HG02884 (cell line): ENCODE measurements at regions not wholly inside any gene's neighbourhood (a gene's known extent, or its start where the extent isn't known, plus 50 kb on each side); places are given as distances from the start of the nearest gene placed in this dataset.
"Not testable (repeated sequence)": the region's sequence is repeated elsewhere in the genome, so short reads cannot be mapped to it uniquely, and the experiment has no call there.

Source experiments
- ATAC-seq: cut with Tn5 transposase; IDR thresholded peaks from one replicate; pipeline ENCODE4 v1.9.1; 2021; ENCODE audit warnings: mild to moderate bottlenecking, moderate library complexity; ENCODE audit not compliant: unreplicated experiment

DNA sequence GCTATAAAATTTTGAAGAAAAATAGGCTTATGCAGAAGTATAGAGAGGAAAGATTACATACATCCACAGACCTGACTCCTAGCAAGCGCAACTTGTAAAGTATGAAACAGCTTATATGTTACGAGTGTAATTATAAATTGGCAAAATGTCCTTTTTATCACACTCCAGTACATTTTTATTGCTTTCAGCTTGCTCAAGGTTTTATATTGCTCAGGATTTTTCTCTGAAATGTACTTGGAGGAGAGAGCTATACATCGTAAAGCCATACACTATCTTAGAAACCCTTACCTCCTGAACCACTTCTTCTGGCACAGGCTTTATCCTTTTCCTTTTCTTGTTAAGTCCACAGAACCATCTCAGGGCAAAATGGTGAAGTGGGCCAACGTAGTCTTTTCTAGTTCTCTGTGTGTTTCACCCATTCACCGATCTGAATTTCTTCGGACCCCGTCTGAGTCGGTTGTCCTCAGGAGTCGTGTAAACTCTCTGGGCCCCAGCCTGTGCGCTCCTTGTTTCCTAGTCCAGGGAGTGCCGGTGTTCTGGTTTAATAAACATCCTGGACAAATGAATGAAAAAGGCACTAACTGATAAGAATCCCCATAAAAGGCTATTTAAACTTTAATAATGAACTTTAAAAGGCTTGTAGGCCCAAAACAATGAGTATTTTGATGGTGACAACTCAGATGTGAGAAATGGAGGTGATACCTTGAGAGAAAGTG, 150.2 kb upstream of the SPATA31A3 start:
- not testable (repeated sequence) for ATAC-seq

DNA sequence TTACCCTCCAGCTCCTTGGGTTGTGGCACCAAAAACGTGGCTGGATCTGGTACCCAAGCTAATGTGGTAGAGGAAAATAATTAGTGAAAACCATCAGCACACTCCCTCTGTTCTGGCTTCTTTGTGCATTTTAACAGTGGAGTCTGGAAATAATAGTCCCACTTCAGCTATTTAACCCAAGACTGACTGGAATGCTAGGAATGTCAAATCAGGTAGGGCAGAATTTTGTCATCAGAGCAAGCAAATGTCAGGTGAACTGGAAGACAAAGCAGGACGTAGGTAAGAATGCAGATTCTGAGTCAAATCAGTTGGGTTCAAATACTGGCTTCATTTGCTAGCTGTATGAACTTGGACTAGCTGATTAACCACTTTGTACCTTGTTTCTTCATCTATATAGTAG, 144.0 kb upstream of the SPATA31A3 start:
- not testable (repeated sequence) for ATAC-seq

DNA sequence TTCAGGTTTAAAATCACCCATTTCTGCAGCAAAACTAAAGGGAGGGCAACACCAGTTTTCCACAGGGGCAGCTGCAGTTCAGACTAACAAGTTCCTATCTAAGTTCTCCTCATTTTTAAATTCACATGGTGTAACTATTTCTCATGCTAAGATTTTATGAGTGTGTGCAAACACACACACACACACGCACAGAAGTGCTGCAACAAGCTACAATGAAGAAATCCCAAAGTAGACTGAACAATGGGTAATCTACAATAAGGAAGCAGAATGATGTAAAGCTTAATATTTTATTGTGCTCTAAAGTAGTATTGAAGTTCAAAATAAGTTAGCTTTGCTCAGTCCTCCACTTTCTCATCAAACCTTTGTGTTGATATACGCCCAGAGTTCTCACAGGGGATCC, 140.8 kb upstream of the SPATA31A3 start:
- ATAC-seq = not testable (repeated sequence)

DNA sequence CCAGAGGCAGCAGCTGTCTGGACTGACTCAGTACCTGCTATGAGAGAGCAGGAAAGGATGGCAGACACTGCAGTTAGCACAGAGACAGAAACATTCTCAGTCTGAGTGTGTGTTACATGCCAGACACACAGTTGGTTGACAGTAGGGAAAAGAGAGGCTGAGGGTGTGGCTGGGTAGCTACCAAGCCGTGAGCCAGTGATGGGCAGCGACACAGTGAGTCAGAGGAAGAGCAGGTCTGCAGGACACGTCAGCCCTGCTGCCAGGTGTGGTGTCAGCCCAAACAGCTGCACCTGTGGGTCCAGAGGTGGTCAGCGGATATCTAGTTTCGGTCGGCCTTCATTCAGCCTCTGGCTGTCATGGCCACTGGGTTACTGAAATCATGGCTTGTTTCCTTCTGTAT, 124.4 kb upstream of the SPATA31A3 start:
- ATAC-seq = not testable (repeated sequence)

DNA sequence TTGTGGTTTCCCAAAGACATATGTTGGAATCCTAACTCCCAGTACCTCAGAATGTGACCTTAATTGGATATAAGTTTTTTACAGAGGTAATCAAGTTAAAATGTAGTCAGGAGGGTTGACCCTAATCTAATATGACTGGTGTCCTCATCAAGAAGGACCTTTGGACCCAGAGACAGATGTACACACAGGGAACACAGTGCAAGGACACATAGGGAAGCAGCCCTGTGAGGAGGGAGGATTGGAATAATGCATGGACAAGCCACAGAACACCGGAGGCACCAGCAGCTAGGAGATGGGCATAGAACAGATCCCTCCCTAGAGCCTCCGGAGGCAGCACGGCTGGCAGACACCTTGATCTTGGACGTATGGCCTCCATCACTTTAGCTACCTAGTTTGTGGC, 119.8 kb upstream of the SPATA31A3 start:
- not testable (repeated sequence) for ATAC-seq

DNA sequence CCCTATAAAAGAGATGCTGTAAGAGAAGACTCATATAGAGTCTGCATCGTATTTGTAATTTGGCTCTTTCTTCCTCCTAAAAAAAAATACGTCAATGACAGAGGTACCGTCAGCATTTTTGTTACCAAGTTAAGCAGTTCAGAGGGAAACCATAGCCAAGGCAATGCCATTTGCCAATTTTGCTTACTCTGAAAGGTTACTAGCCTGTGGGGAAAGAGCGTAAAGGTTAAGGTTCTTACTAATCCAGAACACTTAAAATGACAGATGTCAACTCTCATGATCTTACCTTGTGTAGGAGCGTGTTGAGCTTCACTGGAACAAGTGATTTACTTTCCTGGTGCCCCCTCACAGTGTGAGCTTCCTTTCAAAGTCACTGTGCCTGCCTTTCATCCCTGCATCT, 119.4 kb upstream of the SPATA31A3 start:
- ATAC-seq = not testable (repeated sequence)

DNA sequence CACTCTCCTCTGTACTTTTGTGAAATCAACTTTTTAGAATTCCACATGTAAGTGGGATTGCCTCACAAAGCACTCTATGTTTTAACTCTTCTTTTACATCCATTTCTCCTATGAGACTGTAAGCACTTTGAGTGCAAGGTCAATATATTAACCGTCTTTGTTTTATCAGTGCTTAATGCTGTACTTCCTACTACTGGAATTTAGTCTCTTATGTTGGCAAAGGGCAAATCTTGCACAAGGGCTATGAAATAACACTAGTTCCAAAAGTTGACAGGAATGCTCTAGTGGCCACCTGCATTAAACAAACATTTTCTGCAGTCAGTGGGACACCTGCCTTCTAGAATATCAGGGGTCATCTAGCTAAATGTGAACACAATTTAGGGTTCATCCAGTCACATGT, 117.5 kb upstream of the SPATA31A3 start:
- not testable (repeated sequence) for ATAC-seq

DNA sequence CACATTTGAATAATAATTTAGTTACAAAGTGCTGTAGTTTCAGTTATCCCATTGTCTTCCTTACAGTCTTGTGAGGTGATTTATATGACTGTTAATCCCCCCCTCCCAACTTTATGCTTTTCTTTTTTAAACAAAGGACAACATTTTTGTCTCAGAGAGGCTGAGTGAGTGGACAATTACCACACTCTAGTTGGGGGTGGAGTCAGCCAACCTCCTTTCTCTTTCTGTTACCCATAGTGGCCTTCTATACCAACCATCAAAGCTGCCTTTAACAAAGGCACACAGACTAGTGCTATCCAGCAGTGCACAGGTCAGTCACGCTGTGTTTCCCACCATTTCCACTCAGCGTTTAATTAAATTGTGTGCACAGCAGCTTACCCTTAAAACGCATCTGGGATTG, 114.3 kb upstream of the SPATA31A3 start:
- not testable (repeated sequence) for ATAC-seq

DNA sequence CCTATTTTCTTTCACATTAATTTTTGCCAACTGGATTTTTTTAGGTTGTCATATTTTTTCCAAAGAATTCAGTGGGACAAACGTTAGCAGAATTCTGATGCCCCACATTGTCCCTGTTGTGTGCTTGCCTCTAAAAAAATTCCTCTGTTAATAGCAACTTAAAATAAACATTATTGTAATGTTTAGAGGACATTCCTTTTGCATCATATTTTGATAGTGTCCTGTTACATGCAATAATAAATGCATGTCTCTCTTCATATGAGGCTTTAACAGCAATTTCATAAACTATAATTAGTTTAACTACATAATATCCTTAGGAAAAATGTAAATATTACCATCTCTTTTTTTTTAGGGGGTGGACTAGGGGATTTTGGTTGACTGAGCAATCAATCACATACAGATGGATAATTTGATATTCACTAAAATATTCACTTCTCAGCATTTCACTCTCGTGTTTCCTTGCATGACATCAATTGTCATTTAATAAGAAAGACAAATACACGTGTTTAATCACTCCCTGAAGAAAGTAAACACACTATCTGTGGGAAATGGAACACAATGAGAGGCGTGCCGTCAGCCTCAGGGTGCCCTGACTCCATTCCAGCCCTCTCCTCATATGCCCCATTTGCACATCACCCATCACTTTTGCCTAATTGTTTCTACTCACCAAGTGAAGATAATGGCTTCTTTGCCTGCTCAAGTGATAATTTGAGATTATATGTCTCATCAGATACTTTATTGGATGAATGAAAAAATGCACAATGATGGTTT, 110.3 kb upstream of the SPATA31A3 start:
- ATAC-seq = not testable (repeated sequence)

DNA sequence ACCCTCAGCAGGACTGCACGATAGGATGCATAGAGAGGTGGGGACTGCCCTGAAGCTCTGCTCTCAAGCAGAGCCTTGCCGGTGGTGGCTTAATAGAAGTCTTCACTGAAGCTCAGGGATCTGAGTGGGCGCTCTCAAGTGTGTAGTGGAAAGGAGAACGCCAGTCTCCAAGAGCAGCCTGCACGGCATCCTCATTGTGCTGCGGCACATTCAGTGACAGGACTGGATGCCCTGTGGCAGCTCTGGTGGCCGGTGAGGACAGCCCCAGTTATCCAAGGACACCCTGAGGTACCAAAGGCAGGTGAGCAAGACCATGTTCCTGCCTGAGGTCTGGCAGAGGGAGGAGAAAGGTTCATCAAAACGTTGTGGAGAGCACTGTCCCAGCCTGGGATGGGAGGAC, 98.8 kb upstream of the SPATA31A3 start:
- ATAC-seq = not testable (repeated sequence)

DNA sequence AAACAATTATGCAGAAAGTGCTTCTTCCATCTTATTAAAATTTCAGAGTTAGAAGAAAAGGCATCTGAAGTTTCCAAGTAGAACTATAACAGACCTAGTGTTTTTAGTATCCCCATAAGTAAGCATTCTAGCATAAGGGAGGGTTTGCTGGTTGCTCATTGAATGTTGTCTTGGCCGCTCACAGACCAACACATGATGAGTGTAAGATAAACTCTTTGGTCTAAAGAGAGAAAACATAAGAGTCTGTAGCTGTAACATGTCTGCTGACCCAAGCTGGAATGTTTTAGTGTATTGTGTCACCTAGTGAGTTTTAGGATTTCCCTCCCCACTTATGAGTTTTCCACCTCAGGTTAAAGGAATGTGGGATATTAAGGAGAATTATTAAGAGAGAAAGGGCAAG, 94.5 kb upstream of the SPATA31A3 start:
- ATAC-seq = not testable (repeated sequence)

DNA sequence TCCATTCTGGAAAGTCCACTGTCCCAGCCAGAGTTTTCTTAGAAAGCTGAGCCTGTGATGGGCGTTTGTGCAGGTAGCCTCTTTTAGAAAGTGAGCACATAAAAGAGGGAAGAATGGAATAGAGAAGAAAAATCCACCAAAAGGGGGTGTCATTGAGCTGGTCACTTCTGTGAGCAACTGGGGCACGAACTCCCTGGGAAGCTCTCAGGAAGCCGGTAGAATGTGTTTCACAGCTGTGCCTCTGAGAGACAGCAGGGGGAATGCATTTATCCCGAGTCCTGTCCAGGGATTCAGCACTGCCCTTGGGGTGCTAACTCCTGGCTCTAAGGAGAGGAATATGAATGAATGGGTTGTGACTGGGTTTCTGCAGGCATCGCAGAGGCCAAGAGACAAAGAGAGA, 73.8 kb upstream of the SPATA31A3 start:
- not testable (repeated sequence) for ATAC-seq

DNA sequence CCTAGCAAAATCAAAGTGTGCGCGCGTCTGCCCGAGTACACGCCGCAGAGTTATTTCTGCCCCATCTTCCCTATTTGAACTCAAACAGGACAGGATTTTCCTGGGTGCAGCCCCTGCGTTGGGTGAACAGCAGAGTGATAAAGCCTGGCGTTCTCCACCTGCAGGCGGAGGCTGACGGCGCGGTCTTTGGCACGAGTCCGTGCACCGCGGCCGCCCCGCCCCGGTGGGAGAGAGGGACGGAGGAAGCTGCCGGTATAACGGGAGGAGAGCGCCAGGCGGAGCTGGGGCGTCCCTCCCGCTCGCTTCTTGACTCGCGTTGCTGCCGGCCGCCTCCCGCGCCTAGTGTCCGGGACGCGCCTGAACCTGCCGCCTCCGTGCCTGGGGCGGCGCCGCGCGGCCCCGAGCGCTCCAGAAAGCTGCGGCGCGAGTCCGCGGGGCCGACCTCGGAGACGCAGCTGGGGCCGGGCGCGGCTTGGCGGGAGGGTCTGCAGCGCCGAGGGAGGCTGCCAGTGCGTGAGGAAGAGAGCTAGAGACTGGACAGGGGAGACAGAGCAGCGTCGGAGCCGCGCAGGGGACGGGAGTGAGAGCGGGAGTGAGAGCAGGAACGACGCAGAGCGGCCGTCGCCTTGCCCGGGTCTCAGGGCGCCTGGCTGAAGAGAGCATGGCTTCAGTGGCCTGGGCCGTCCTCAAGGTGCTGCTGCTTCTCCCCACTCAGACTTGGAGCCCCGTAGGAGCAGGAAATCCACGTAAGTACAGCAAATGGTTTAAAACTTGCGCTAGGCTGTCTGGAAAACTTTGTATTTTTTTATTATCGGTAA, 66.8 kb upstream of the SPATA31A3 start:
- ATAC-seq = not testable (repeated sequence)
